Cardiac muscle cell (in vitro differentiated cells and primary cell): ENCODE measurements at regions not wholly inside any gene's neighbourhood (a gene's known extent, or its start where the extent isn't known, plus 50 kb on each side); places are given as distances from the start of the nearest gene placed in this dataset.
"Not testable (repeated sequence)": the region's sequence is repeated elsewhere in the genome, so short reads cannot be mapped to it uniquely, and the experiment has no call there.

Experiments
- DNase-seq, 2 donors: peaks; one replicate each; pipeline versions ENCODE4 v3.0.0 to v3.0.0-alpha.2; 2010 to 2017; ENCODE audit warnings: low read depth in 1 of 2, low spot score in 1 of 2
- H3K27ac ChIP-seq: fragments of 200-600 bp; sonication (generic); 2 replicates; pipeline ENCODE4 v1.5.1; 2016
- H3K27me3 ChIP-seq: fragments of 200-600 bp; sonication (generic); 2 replicates; pipeline ENCODE4 v1.6.0; 2016; ENCODE audit warnings: control low read depth
- H3K36me3 ChIP-seq: fragments of 200-600 bp; sonication (generic); 2 replicates; pipeline ENCODE4 v1.5.1; 2016; ENCODE audit warnings: control low read depth
- H3K4me1 ChIP-seq: fragments of 200-600 bp; sonication (generic); 2 replicates; pipeline ENCODE4 v1.8.1; 2017; ENCODE audit warnings: low read depth, mild to moderate bottlenecking, mixed run types
- H3K4me3 ChIP-seq: fragments of 200-600 bp; sonication (generic); 2 replicates; pipeline ENCODE4 v1.5.1; 2016; ENCODE audit warnings: mild to moderate bottlenecking
- H3K9me3 ChIP-seq: fragments of 200-600 bp; sonication (generic); 2 replicates; pipeline ENCODE4 v1.5.1; 2017; ENCODE audit warnings: low read depth, mild to moderate bottlenecking, control low read depth
- CTCF ChIP-seq: IDR thresholded peaks from 2 replicates; pipeline ENCODE4 v1.5.1; 2012; ENCODE audit warnings: low read depth, mild to moderate bottlenecking, low read length

DNA sequence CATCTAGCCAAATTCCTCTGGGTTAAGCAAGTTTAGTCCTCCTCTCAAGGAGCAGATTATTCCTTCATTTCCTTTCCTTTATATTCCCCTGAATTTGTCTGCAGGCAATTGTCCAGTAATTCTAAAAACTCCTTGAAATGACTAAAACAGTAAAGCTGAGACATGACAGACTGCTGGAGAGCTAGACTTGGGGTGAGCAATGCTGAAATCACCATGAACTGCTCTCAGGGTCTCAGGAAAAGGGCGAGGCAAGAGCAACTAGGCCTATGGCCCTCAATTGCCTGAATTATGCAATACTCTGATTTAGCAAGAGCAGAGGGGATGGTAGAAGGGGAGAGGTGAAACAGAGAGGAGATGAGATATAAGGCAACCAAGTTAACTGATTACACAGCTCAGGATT lies 172.9 kb upstream of the NREP start:
- H3K9me3 ChIP-seq: no peaks in the 10 kb centered on the region
- H3K36me3 ChIP-seq: no peaks in the 10 kb centered on the region
- peak in 1 of 2 donors; percentile 90 for DNase-seq
- no peaks in the 10 kb centered on the region for H3K27me3 ChIP-seq
- no peak overlapping the region for H3K27ac ChIP-seq
- no peak for TF ChIP-seq CTCF
- no peak overlapping the region for H3K4me3 ChIP-seq
- peaks cover 11% of the 10 kb centered on the region for H3K4me1 ChIP-seq

GRCh38 chr5:111929261-111929660 lies 172.3 kb upstream of the NREP start:
- Histone ChIP-seq H3K27ac (no peak overlapping the region), H3K9me3 (no peaks in the 10 kb centered on the region), H3K36me3 (no peaks in the 10 kb centered on the region), H3K4me3 (no peak overlapping the region), H3K4me1 (peaks cover 11% of the 10 kb centered on the region), H3K27me3 (no peaks in the 10 kb centered on the region)
- TF ChIP-seq CTCF: no peak
- DNase-seq: no peak

DNA sequence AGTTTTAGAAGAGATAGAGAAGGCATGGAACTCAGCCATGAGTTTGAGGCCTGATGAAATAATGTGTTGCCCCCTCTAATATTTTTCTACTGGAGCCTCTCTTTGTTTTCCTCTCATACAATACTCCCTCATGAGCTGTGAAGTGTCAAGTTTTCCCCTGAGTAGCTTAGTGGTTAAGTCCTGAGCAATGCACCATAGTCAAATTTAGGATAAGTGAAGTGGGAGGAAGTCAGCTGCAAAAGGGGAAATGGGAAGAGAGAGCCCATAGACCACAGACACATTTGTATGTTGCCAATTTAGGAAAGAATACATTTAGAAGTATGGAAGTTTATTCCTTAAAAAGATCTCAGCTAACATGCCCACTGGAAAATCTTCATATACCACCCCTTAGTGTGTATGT lies 171.5 kb upstream of the NREP start:
- DNase-seq: peak in 1 of 2 donors; percentile 58
- no peak overlapping the region for H3K4me3 ChIP-seq

DNA sequence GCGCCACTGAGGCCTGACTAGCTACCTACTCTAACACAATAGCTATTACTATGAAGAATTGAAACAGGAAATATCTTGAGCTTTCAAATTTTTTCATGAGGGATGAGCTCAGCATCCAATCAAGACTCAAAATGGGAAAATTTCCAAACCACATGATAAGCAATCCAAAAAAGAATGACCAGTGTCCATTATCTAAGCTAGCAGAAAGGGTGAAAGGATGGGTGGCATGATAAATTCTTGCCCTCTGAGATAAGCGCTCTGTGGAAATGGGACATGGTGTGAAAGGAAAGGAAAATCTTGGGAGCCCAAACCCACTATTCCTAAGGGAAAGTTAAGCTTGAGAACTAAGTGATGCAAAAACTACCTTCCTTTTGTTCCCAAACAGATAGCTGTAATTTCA lies 170.2 kb upstream of the NREP start:
- Histone ChIP-seq H3K4me3 (no peak overlapping the region), H3K9me3 (no peaks in the 10 kb centered on the region), H3K27ac (no peak overlapping the region), H3K27me3 (no peaks in the 10 kb centered on the region), H3K4me1 (peaks cover under 1% of the 10 kb centered on the region), H3K36me3 (no peaks in the 10 kb centered on the region)
- peak in 1 of 2 donors; percentile 41 for DNase-seq
- TF ChIP-seq CTCF: no peak

More for the DNA sequence above, 171.5 kb upstream of the NREP start:
- Histone ChIP-seq H3K9me3 (no peaks in the 10 kb centered on the region), H3K36me3 (no peaks in the 10 kb centered on the region), H3K4me1 (peaks cover 11% of the 10 kb centered on the region), H3K27me3 (no peaks in the 10 kb centered on the region), H3K27ac (no peak overlapping the region)
- no peak for TF ChIP-seq CTCF

DNA sequence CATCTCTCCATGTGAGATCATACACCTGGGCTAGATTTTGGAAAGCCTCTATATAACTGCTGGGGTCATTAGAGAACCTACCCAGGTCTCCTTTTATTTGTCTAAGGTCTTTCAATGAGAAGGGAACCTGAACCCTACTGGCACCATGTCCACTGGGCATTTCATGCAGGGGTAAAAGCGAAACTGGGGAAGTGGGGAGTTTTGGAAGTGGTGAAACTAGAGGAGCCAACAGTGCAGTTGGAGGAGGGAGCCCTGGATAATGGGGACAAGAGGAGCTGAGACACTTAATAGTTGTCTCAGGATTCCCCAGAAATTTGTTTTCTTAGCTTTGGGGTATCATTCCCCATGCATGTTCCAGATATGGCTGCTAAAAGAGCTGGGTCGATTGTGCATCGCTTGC lies 169.0 kb upstream of the NREP start:
- no peak for DNase-seq
- no peaks in the 10 kb centered on the region for H3K27me3 ChIP-seq
- H3K4me3 ChIP-seq: no peak overlapping the region
- no peak overlapping the region for H3K27ac ChIP-seq
- TF ChIP-seq CTCF: no peak
- no peaks in the 10 kb centered on the region for H3K9me3 ChIP-seq
- H3K36me3 ChIP-seq: no peaks in the 10 kb centered on the region
- no peaks in the 10 kb centered on the region for H3K4me1 ChIP-seq

DNA sequence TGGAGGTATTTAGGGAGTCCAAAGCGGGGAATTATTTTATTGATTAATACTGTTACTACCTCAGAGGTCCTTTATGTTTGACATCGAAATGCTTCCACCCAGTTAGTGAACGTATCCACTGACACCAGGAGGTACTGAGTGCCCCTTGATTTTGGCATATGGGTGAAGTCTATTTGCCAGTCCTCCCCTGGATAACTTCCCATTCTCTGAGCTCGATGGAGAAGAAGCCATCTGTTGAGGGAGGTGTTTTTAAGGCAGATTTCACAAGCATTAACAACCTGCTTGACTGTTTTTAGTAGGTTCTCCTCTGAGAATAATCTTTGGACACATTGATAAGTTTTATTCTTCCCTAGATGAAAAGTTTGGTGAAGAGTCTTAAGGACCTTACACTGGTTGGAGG lies 165.3 kb upstream of the NREP start:
- Histone ChIP-seq H3K27me3 (no peaks in the 10 kb centered on the region), H3K4me3 (no peak overlapping the region), H3K36me3 (no peaks in the 10 kb centered on the region), H3K27ac (no peak overlapping the region), H3K4me1 (no peaks in the 10 kb centered on the region), H3K9me3 (no peaks in the 10 kb centered on the region)
- no peak for TF ChIP-seq CTCF
- no peak for DNase-seq

- H3K4me1 ChIP-seq, H3K9me3 ChIP-seq, DNase-seq, H3K27ac ChIP-seq, H3K4me3 ChIP-seq, H3K27me3 ChIP-seq, H3K36me3 ChIP-seq: not testable (repeated sequence)
Measured at GRCh38 chr5:111921691-111922090, 164.7 kb upstream of the NREP start.
